HG03066 (cell line): ENCODE measurements at regions not wholly inside any gene's neighbourhood (a gene's known extent, or its start where the extent isn't known, plus 50 kb on each side); places are given as distances from the start of the nearest gene placed in this dataset.
A peak's percentile ranks its signal among the peaks of the same experiment; 100 is the strongest.
"Not testable (repeated sequence)": the region's sequence is repeated elsewhere in the genome, so short reads cannot be mapped to it uniquely, and the experiment has no call there.

Experiments
- ATAC-seq: cut with Tn5 transposase; IDR thresholded peaks from one replicate; pipeline ENCODE4 v1.9.1; 2021; ENCODE audit warnings: low read depth; ENCODE audit not compliant: unreplicated experiment

DNA sequence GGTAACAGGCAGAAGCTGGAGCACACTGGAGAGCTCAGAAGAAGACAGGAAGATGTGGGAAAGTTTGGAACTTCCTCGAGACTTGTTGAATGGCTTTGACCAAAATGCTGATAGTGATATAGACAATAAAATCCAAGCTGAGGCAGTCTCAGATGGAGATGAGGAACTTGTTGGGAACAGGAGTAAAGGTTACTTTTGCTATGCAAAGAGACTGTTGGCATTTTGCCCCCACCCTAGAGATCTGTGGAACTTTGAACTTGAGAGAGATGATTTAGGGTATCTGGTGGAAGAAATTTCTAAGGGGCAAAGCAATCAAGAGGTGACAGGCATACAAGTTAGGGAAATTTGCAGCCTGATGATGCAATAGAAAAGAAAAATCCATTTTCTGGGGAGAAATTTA, 493.5 kb downstream of the CHSY3 start:
- not testable (repeated sequence) for ATAC-seq

DNA sequence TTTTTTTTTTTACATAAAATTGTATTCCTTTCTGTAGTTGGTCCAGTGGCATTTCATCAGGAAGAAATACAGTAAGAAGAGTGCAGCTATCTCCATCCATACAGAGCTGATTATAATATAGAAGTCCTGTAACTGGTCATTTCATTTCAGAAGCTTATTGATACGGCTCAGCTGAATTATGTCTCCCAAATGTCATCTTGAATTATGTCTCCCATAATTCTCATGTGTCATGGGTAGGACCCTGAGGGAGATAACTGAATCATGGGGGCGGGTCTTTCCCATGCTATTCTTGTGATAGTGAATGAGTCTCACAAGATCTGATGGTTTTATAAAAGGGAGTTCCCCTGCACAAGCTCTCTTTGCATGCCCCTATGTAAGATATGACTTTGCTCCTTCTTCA, 492.9 kb downstream of the CHSY3 start:
- no peak for ATAC-seq

DNA sequence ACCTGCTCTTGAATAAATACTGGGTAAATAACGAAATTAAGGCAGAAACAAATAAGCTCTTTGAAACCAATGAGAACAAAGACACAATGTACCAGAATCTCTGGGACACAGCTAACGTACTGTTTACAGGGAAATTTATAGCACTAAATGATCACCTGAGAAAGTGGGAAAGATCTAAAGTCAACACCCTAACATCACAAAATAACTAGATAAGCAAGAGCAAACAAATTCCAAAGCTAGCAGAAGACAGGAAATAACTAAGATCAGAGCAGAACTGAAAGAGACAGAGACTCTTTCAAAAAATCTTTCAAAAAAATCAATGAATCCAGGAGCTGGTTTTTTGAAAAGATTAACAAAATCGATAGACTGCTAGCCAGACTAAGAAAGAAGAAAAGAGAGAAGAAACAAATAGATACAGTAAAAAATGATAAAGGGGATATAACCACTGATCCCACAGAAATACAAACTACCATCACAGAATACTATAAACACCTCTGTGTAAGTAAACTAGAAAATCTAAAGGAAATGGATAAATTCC, 487.5 kb downstream of the CHSY3 start:
- ATAC-seq: not testable (repeated sequence)

DNA sequence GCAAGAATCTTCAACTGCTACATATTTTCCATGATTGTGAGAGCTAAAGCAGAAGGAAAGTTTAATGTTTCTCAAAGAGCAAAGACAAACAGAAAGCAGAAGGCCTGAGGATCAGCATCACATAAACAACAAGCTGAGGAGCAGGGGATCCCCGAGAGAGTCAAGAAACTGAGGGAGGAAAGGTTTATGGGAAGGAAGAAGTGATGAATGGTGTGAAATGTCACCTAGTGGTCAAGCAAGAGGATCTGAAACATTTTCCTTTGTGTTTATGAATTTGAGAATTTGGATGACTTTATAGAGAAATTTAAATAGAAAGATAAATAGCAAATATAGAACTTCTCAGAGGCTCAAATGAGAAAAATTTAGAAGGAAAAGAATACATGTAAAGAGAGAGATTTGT, 481.9 kb downstream of the CHSY3 start:
- no peak for ATAC-seq

DNA sequence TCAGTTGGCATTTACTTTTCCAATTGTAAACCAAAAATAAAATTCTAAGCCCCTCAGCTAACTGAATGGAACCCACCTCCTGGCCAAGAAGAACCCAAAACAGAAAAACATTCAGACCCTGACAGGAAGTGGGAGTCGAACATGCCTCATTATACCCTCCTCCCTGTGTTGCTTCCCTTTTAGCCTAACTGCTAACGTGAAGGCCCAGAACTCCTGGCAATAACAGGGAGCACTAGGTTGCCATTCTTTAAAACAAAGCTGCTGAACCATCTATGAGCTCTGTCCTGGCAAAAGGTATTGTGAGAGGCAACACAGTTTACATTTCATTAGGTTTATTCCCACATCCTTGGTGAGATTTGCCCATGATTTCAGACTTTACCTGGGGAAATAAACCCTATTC, 481.4 kb downstream of the CHSY3 start:
- ATAC-seq: no peak

DNA sequence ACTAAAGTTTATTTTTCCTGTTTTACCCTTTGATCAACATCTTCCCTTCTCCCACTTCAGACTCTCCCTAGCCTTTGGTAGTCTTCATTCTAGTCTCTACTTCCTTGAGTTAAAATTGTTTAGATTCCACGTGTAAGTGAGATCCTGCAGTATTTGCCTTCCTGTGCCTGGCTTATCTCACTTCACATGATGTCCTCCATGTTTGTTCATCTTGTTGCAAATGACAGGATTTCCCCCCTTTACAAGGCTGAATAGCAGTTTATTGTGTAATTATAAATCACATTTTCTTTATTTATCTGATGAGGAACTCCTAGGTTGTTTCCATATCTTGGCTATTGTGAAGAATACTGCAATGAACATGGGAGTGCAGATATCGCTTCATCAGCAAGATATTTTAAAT, 461.7 kb downstream of the CHSY3 start:
- ATAC-seq: no peak

DNA sequence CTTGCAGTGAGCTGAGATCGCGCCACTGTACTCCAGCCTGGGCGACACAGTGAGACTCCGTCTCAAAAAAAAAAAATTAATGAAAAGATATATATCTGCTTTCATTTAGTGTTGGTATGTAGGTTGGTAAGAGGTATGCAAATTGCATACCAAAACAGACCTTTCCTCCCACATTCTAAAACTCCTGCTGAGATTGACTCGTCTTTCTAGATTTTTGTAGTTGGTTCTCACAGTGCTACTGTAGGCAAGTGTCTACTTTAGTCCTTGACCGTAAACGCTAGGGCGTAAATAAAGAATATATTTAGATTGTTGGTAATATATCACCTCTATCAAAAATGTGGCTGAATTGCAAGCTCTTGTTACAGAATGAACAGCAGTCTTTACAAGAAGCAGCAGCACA, 445.9 kb downstream of the CHSY3 start:
- ATAC-seq: no peak

DNA sequence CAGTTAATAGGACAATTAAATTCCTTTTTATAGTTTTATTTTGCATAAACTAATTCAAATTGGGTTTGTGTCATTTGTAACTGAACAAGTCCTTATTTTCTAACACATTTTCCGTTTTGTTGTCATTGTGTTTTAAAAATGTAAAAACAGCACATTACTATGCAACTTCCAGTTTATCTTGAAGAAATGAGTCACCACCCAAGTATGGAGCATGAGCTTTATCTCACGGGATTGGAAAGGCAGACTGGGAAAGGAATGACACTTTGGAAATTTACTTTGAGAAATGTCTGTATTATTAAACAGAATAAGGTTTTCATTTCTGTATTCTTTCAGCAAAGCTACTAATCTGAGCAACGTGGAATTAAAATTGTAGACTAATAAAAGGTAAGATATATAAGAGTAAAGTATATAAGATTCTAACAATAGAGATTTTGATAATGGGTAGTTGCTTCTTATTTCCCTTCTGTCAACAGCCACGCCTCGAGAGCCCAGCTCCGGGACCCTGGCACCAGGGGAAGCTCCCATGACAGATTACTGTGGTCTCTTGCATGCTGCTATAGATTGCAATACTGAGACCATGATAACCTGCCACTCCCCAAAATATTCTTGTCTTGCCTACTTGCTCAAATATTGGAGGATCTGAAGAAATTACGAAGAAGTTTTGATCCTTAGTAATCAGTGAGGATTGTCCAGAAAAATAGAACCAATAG, 433.1 kb downstream of the CHSY3 start:
- no peak for ATAC-seq

DNA sequence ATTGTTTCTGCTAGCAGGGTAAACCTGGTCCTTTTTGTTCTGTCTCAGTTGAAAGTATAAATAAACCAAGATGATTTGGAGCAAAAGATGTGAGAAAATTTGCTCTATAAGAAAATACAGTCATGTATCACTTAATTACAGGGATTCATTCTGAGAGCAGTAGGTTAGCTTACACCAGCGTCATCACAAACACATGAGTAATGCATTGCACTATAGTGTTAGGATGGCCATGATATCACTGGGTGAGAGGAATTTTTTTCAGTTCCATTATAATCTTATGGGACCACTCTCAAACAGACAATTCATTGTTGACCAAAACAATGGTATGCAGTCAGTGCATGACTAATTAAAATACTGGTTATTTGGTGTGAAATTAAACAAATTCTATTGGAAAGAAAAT, 430.9 kb downstream of the CHSY3 start:
- ATAC-seq: no peak

DNA sequence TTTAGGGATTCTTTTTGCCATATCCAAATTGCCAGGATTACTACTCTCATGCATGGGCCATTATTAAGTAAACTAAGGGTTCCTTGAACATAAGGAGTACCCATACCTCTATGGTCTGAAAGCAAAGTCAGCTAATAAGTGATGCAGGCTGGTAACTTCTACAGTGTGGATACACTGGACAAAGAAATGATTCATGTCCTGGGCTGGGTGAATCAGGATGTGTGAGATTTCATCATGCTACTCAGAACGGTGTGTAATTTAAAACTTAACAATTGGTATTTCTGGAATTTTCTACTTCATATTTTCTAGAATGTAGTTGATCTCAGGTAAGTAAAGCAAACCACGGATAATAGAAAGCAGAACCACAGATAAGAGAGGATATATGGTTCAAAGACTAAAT, 428.8 kb downstream of the CHSY3 start:
- ATAC-seq: no peak

DNA sequence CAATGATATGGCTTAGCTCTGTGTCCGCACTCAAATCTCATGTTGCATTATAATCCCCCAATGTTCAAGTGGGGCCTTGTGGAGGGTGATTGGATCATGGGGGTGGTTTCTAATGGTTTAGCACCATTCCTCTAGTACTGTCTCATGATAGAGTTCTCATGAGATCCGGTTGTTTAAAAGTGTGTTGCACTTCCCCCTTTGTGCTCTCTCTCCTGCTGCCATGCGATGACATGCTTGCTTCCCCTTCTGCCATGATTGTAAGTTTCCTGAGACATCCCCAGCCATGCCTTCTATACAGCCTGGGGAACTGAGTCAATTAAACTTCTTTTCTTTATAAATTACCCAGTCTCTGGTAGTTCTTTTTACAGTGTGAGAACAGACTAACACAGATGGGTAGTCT, 427.1 kb downstream of the CHSY3 start:
- no peak for ATAC-seq

DNA sequence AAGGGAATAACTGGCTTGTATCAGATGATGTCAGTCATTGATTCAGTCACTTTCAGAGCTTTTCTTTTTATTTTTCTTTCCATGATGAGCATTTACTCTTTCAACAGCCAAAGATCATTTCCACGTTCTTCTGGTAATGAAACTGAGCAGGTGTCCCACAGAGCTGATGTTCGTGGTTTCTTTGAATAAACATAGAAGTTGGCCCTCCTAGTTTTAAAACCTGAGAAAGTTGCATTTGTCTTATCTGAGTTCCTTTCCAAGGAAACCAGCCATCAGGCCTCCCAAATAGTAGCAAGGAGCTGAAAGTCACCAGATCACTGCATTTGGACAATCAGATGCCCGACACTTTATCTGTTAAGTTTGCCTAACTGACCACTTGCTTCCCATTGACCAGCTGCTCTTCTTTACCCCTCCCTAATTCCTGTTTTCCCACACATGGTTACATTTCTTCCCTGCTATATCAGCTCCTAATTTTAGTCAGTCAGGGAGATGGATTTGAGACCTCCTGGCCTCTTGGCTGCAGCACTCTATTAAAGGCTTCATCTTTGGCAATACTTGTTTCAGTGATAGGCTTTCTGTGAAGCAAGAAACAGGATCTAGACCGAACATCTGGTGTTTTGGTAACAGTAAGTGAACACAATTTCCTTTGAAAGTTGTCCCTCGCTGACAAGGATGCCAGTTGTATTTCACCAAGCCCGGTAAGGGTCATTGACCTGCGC, 420.8 kb downstream of the CHSY3 start:
- no peak for ATAC-seq

DNA sequence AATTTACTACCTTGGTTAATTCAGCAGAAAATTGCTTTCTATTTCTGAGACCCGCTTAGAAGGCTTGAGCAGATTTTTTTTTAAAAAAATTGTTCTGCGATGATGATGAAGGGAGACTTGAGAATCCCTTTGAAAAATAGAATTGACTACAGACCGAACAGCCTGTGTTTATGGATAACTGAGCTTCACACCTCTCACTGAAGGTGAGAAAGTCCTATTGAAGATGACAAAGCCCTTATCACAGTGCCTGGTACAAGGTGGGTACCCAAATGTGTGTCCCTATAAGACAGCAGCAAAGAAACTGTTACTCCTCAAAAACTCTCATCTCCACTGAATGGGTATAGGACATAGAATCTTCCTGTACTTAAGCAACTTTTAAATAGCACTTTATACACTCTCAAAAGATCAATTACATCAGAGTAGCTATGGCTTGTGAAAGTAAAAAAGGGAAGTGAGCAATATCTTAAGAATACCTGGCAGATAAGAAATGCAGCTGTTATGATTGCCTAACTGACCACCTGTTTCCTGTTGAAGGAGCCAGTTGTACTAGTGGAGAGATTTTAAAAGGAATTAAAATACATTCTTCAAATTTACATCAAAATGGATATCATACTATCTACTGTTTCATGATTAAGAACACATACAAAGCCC, 419.7 kb downstream of the CHSY3 start:
- peak; percentile 100 for ATAC-seq

DNA sequence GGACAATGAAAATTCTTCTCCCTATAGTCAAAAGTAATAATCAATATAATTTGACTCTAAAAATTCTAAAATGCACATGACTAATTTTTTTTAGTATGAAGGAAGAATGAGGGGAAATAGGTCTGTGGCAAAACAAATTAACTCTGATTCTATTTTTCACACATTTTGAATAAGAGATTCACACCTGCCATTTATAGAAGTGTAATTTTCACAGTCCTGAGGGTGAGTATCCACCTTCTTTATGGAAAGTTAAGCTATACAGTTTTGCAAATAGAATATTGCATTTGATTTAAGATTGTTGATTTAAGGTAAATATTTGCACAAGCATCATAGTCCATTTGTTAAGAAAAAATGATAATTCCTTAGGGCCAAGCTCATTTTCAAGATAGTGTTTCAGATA, 417.7 kb downstream of the CHSY3 start:
- no peak for ATAC-seq

DNA sequence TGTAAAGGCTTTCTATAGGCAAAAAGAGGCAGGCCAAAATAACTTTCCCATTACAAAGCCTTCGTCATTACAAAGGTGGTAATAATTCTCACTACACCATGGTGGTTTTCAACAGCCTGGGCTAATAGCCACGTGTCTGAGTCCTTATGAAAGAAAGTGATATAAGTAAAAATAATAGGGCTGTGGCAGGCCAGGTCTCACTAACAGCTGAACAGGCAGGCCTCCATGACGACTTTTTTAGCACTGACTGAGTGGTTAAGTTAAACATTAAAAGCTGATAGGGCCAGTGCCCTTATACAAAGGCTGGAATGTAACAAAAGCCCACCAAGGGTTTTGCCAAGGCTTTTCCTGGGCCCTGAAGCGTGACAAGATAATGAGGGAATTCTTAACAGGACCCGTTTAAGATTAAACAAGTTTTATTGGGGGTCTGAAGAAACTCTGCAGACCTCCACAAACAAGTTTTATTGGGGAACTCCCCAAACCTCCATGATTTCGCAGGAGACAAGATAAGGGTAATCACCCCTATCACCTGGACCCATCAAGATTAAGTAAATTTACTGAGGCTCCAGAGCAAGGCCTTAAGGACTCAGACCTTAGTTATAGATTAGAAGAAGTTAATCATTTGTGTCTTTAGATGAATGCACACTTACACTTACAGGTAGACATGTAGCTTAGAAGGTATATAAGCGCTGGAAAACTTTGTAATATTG, 412.9 kb downstream of the CHSY3 start:
- ATAC-seq: no peak

DNA sequence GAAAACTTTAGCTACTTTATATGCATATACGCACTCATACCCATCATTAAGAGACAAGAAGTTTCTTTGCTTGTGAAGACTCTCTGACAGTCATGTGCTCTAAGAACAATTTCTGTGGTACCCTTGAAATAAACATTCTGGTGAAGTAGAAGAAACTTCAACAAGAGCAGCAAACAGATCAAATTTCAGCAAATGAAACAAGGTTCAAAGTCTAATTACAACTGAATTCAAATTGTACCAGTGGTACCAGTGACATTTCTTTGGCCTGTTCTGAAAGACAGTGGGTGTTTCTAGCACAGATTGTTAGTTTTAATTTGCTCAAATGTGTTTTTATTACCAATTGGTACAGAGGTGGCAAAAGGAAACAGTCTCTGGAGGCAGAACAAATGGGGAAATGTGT, 391.0 kb downstream of the CHSY3 start:
- no peak for ATAC-seq

DNA sequence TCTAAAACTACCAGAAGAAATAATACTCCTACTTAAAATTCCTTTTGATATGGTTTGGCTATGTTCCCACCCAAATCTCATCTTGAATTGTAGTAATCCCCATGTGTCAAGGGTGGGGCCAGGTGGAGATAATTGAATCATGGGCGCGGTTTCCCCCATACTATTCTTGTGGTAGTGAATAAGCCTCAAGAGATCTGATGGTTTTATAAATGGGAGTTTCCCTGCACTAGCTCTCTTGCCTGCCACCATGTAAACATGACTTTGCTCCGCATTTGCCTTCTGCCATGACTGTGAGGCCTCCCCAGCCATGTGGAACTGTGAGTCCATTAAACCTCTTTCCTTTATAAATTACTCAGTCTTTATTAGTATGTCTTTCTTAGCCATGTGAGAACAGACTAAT, 390.5 kb downstream of the CHSY3 start:
- ATAC-seq: not testable (repeated sequence)

DNA sequence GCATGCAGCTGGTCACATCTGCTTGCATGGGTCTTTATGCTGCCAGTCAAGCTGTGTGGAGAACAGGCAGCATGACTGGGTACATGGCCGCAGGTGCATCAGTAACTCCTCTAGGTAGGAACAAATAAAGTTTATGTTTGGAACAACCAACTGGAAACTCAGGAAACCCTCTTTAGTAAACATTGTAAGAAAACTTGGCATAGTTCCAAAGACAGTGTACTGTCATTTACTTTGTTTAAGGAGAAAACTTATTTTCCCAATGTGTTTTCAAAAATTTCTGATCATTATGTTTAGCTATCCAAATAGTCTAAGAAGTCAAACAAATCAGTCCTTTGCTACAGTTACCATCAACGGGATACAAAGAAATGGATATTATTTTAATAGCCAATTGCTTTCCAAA, 386.0 kb downstream of the CHSY3 start:
- no peak for ATAC-seq

DNA sequence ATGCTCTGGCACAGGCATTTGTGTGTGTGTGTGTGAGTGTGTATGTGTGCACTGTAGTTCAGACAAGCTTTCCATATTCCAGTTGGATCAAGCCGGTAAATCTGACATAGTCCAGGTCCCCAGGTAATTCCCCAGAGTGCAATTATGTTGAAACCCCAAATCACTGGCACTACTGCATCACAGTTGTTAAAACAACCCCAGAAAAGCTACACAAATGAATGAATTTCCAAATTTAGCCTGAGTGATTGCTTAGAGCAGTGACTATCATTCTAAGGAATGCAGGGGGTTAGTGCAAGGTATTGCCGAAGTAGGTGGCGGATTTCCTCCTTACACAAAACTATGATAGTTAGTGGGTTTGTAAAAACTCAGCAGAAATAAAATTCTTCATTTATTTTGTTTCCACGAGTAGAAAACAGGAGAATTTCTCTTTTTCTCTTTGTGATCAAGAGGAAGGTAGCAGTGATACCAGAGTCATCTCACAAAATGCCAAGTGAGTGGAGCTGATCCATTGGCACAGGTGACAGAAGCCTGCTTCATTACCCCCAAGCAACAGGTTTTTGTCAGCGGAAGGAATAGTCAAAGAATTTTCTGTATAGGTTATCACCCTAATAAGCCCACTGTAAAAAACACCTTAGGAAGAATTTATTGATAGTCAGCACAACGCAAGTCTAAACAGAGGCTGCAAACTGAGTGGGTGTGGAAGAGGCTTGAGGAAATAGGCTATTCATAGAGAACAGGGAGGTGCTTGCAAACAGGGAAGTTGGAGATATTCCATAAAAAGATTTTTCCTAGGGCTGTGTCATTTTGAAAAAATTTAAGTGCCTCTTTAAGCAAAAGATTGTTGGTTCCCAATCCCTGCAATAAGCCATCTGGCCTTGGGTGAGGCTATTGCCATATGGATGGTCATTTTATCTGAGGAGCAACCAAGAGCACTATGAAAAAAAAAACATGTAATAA, 385.1 kb downstream of the CHSY3 start:
- no peak for ATAC-seq

DNA sequence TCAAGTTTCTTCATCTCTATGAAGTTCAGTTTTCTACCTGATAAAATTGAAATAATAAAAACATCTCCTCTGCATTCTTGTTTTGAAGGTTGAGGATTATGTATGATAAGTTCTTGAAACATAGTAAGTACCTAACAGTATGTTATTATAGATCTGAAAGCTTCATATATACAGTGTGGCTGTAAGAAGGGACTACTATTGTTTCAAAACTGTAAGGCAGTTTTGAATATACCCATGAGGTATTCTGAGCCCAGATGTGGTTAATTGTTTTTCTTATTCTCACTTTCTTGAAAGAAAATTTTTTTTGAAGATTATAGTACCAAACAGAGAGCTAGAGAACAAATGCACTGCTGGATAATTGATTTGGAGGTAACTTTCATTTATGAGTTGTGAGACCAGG, 383.2 kb downstream of the CHSY3 start:
- ATAC-seq: no peak
